ENCODE measurements at regions not wholly inside any gene's neighbourhood (a gene's known extent, or its start where the extent isn't known, plus 50 kb on each side); places are given as distances from the start of the nearest gene placed in this dataset.

- TF ChIP-seq CTCF (IDR thresholded peaks at IDR 0.05): no peak
- no peak for TF ChIP-seq ZFX (IDR thresholded peaks at IDR 0.05; ENCODE audit: borderline replicate concordance)
Measured at GRCh38 chr2:66110086-66110485, 324.8 kb upstream of the MEIS1 start.
